Lower leg skin (tissue), 4 donors: ENCODE measurements at regions not wholly inside any gene's neighbourhood (a gene's known extent, or its start where the extent isn't known, plus 50 kb on each side); places are given as distances from the start of the nearest gene placed in this dataset.

Experiments used
- DNase-seq, 2 donors: peaks; one replicate each; pipeline ENCODE4 v3.0.0-alpha.2; 2019; ENCODE audit warnings: low spot score in 2 of 2
- H3K4me3 ChIP-seq: fragments of 200-600 bp; sonication (generic); 2 replicates; pipeline ENCODE4 v1.5.1; 2017; ENCODE audit warnings: mild to moderate bottlenecking, low read depth; ENCODE audit not compliant: poor library complexity, severe bottlenecking
- CTCF ChIP-seq, 3 donors: fragments of 450-650 bp; IDR thresholded peaks; one replicate each; pipeline ENCODE4 v1.5.1; 2016; ENCODE audit warnings: antibody characterized with exemption in 3 of 3, mild to moderate bottlenecking in 3 of 3, moderate library complexity in 2 of 3
- POLR2A ChIP-seq, 2 donors: fragments of 450-650 bp; IDR thresholded peaks; one replicate each; pipeline ENCODE4 v1.6.1; 2016 to 2017; ENCODE audit warnings: antibody characterized with exemption in 2 of 2, mild to moderate bottlenecking in 1 of 2, moderate library complexity in 1 of 2
- WGBS, 2 donors: methylation state at CpG; one replicate each; pipeline ENCODE4 v1.1.5; 2018; 5-methylcytosine and 5-hydroxymethylcytosine counted together
- intact Hi-C: fragments of 100-400 bp; cut with DNase I; formaldehyde crosslinking; loops from one replicate; pipeline ENCODE4 v1.15.0; 2023; ENCODE audit warnings: low total_unique reads

GRCh38 chr10:8369666-8370065 is 315.2 kb downstream of the GATA3 start:
- TF ChIP-seq POLR2A (IDR thresholded peaks at IDR 0.05) (no peak), CTCF (IDR thresholded peaks at IDR 0.05) (no peak)
- 69 to 73% methylated on average over 7 of the region's 7 CpGs for WGBS, 2 donors
- no peak overlapping the region for H3K4me3 ChIP-seq
- intact Hi-C loops = no loop called here
- DNase-seq = no peak

GRCh38 chr10:8374334-8374733 is 319.8 kb downstream of the GATA3 start:
- H3K4me3 ChIP-seq = no peak overlapping the region
- intact Hi-C loops = no loop called here
- DNase-seq = no peak
- TF ChIP-seq CTCF (IDR thresholded peaks at IDR 0.05) (no peak), POLR2A (IDR thresholded peaks at IDR 0.05) (no peak)
- WGBS, 2 donors = 64 to 76% methylated on average over 6 of the region's 6 CpGs

- H3K4me3 ChIP-seq = no peak overlapping the region
- 71 to 72% methylated on average over 4 of the region's 4 CpGs for WGBS, 2 donors
- intact Hi-C loops = no loop called here
- DNase-seq = no peak
- TF ChIP-seq CTCF (IDR thresholded peaks at IDR 0.05) (no peak), POLR2A (IDR thresholded peaks at IDR 0.05) (no peak)
Measured at GRCh38 chr10:8375137-8375536, 320.6 kb downstream of the GATA3 start.

GRCh38 chr10:8378198-8378983 is 323.9 kb downstream of the GATA3 start:
- DNase-seq = no peak
- H3K4me3 ChIP-seq = no peak overlapping the region
- intact Hi-C loops = no loop called here
- TF ChIP-seq POLR2A (IDR thresholded peaks at IDR 0.05) = no peak
- no peak for TF ChIP-seq CTCF (IDR thresholded peaks at IDR 0.05)
- WGBS, 2 donors = 69 to 70% methylated on average over 10 of the region's 10 CpGs

GRCh38 chr10:8379906-8380832 is 325.7 kb downstream of the GATA3 start:
- TF ChIP-seq CTCF (IDR thresholded peaks at IDR 0.05) (no peak), POLR2A (IDR thresholded peaks at IDR 0.05) (no peak)
- intact Hi-C loops = no loop called here
- H3K4me3 ChIP-seq = no peak overlapping the region
- DNase-seq = no peak
- WGBS, 2 donors = 48 to 54% methylated on average over 9 of the region's 9 CpGs
